Activated CD4-positive, alpha-beta T cell treated with anti-CD3 and anti-CD28 coated beads, Interleukin-2, amount 10 ng/mL, durations not matched to agents 7 days and 5 days (primary cell): ENCODE measurements at regions not wholly inside any gene's neighbourhood (a gene's known extent, or its start where the extent isn't known, plus 50 kb on each side); places are given as distances from the start of the nearest gene placed in this dataset.

Experiments
- CTCF ChIA-PET: fragments of 350-600 bp; sonication (Branson Sonifier 250); formaldehyde crosslinking; loops from one replicate; lab custom pipeline; 2021; ENCODE audit warnings: antibody characterized with exemption; lab: Charles Lee
- POLR2A ChIA-PET: fragments of 350-600 bp; sonication (Branson Sonifier 250); formaldehyde crosslinking; loops from one replicate; lab custom pipeline; 2021; ENCODE audit warnings: antibody characterized with exemption; lab: Charles Lee
- DNase-seq: peaks from one replicate; pipeline ENCODE4 v3.0.0-alpha.2; 2020
- H3K27ac Mint-ChIP-seq: one replicate; pipeline ENCODE4 v1.8.0; 2021; ENCODE audit warnings: mild to moderate bottlenecking, moderate library complexity, mixed read lengths
- H3K27me3 Mint-ChIP-seq: one replicate; pipeline ENCODE4 v1.8.0; 2021; ENCODE audit warnings: mixed read lengths
- H3K36me3 Mint-ChIP-seq: one replicate; pipeline ENCODE4 v1.8.0; 2021; ENCODE audit warnings: low read depth, mixed read lengths
- H3K4me1 Mint-ChIP-seq: one replicate; pipeline ENCODE4 v1.8.0; 2021; ENCODE audit warnings: mixed read lengths
- H3K4me3 Mint-ChIP-seq: one replicate; pipeline ENCODE4 v1.8.0; 2021; ENCODE audit warnings: mild to moderate bottlenecking, moderate library complexity, mixed read lengths
- H3K9me3 Mint-ChIP-seq: one replicate; pipeline ENCODE4 v1.8.0; 2021; ENCODE audit warnings: mixed read lengths

- Mint-ChIP-seq H3K4me3 (no peak overlapping the region), H3K4me1 (no peaks in the 10 kb centered on the region), H3K36me3 (no peaks in the 10 kb centered on the region), H3K9me3 (no peaks in the 10 kb centered on the region), H3K27me3 (no peaks in the 10 kb centered on the region), H3K27ac (no peak overlapping the region)
- CTCF ChIA-PET = no interaction called here
- POLR2A ChIA-PET = no interaction called here
- no peak for DNase-seq
Measured at GRCh38 chr4:137203601-137204000, 328.7 kb downstream of the PCDH18 start.

GRCh38 chr4:137200322-137200721, 332.0 kb downstream of the PCDH18 start:
- Mint-ChIP-seq H3K36me3 (no peaks in the 10 kb centered on the region), H3K27ac (no peak overlapping the region), H3K4me1 (no peaks in the 10 kb centered on the region), H3K27me3 (no peaks in the 10 kb centered on the region), H3K9me3 (no peaks in the 10 kb centered on the region), H3K4me3 (no peak overlapping the region)
- CTCF ChIA-PET = no interaction called here
- no peak for DNase-seq
- POLR2A ChIA-PET = no interaction called here

GRCh38 chr4:137198791-137199190, 333.5 kb downstream of the PCDH18 start:
- CTCF ChIA-PET = no interaction called here
- no peak for DNase-seq
- Mint-ChIP-seq H3K9me3 (no peaks in the 10 kb centered on the region), H3K27ac (no peak overlapping the region), H3K4me3 (no peak overlapping the region), H3K36me3 (no peaks in the 10 kb centered on the region), H3K4me1 (no peaks in the 10 kb centered on the region), H3K27me3 (no peaks in the 10 kb centered on the region)
- POLR2A ChIA-PET = no interaction called here

GRCh38 chr4:137194670-137195069, 337.6 kb downstream of the PCDH18 start:
- H3K9me3 Mint-ChIP-seq = no peaks in the 10 kb centered on the region
- H3K36me3 Mint-ChIP-seq = no peaks in the 10 kb centered on the region
- H3K4me1 Mint-ChIP-seq = no peaks in the 10 kb centered on the region
- no peak overlapping the region for H3K4me3 Mint-ChIP-seq
- H3K27me3 Mint-ChIP-seq = no peaks in the 10 kb centered on the region
- no peak for DNase-seq
- ChIA-PET CTCF (no interaction called here), POLR2A (interaction anchor here (0.7 kb wide), 1 partner anchor 92 kb away, joined by 4 read pairs; no protein-coding TSS in a partner anchor)
- H3K27ac Mint-ChIP-seq = no peak overlapping the region

- no peaks in the 10 kb centered on the region for H3K36me3 Mint-ChIP-seq
- H3K27ac Mint-ChIP-seq = no peak overlapping the region
- ChIA-PET POLR2A (no interaction called here), CTCF (no interaction called here)
- no peaks in the 10 kb centered on the region for H3K9me3 Mint-ChIP-seq
- no peaks in the 10 kb centered on the region for H3K4me1 Mint-ChIP-seq
- DNase-seq = no peak
- H3K4me3 Mint-ChIP-seq = no peak overlapping the region
- no peaks in the 10 kb centered on the region for H3K27me3 Mint-ChIP-seq
Measured at GRCh38 chr4:137193564-137193963, 338.7 kb downstream of the PCDH18 start.

GRCh38 chr4:137181293-137181899, 350.9 kb downstream of the PCDH18 start:
- Mint-ChIP-seq H3K4me3 (no peak overlapping the region), H3K4me1 (no peaks in the 10 kb centered on the region), H3K9me3 (no peaks in the 10 kb centered on the region), H3K27me3 (no peaks in the 10 kb centered on the region), H3K27ac (no peak overlapping the region), H3K36me3 (no peaks in the 10 kb centered on the region)
- DNase-seq = no peak
- ChIA-PET CTCF (no interaction called here), POLR2A (no interaction called here)

- CTCF ChIA-PET = no interaction called here
- H3K4me1 Mint-ChIP-seq = no peaks in the 10 kb centered on the region
- no peaks in the 10 kb centered on the region for H3K27me3 Mint-ChIP-seq
- no peaks in the 10 kb centered on the region for H3K9me3 Mint-ChIP-seq
- POLR2A ChIA-PET = no interaction called here
- no peak overlapping the region for H3K27ac Mint-ChIP-seq
- DNase-seq = no peak
- no peak overlapping the region for H3K4me3 Mint-ChIP-seq
- H3K36me3 Mint-ChIP-seq = no peaks in the 10 kb centered on the region
Measured at GRCh38 chr4:137180349-137180748, 351.9 kb downstream of the PCDH18 start.

GRCh38 chr4:137156807-137157206, 375.5 kb downstream of the PCDH18 start:
- Mint-ChIP-seq H3K9me3 (no peaks in the 10 kb centered on the region), H3K36me3 (no peaks in the 10 kb centered on the region), H3K4me1 (no peaks in the 10 kb centered on the region), H3K27me3 (no peaks in the 10 kb centered on the region), H3K4me3 (no peak overlapping the region), H3K27ac (no peak overlapping the region)
- CTCF ChIA-PET = no interaction called here
- POLR2A ChIA-PET = no interaction called here
- DNase-seq = no peak

- Mint-ChIP-seq H3K4me1 (no peaks in the 10 kb centered on the region), H3K27me3 (no peaks in the 10 kb centered on the region), H3K27ac (no peak overlapping the region), H3K36me3 (no peaks in the 10 kb centered on the region), H3K9me3 (no peaks in the 10 kb centered on the region), H3K4me3 (no peak overlapping the region)
- no peak for DNase-seq
- POLR2A ChIA-PET = no interaction called here
- CTCF ChIA-PET = no interaction called here
Measured at GRCh38 chr4:137156054-137156453, 376.2 kb downstream of the PCDH18 start.

GRCh38 chr4:137131201-137131600, 401.1 kb downstream of the PCDH18 start:
- POLR2A ChIA-PET = no interaction called here
- H3K36me3 Mint-ChIP-seq = no peaks in the 10 kb centered on the region

GRCh38 chr4:137129845-137130244, 402.4 kb downstream of the PCDH18 start:
- CTCF ChIA-PET = interaction anchor here (0.6 kb wide), 1 partner anchor 903 kb away, joined by 3 read pairs; no protein-coding TSS in a partner anchor
- H3K27ac Mint-ChIP-seq = no peak overlapping the region

More at GRCh38 chr4:137131201-137131600, 401.1 kb downstream of the PCDH18 start:
- CTCF ChIA-PET = no interaction called here
- no peak overlapping the region for H3K4me3 Mint-ChIP-seq
- no peaks in the 10 kb centered on the region for H3K27me3 Mint-ChIP-seq
- no peaks in the 10 kb centered on the region for H3K4me1 Mint-ChIP-seq
- H3K9me3 Mint-ChIP-seq = no peaks in the 10 kb centered on the region
- H3K27ac Mint-ChIP-seq = no peak overlapping the region
- DNase-seq = no peak

GRCh38 chr4:137129441-137129840, 402.9 kb downstream of the PCDH18 start:
- Mint-ChIP-seq H3K9me3 (no peaks in the 10 kb centered on the region), H3K4me1 (no peaks in the 10 kb centered on the region), H3K27ac (no peak overlapping the region), H3K36me3 (no peaks in the 10 kb centered on the region), H3K27me3 (no peaks in the 10 kb centered on the region), H3K4me3 (no peak overlapping the region)
- POLR2A ChIA-PET = no interaction called here
- DNase-seq = no peak
- CTCF ChIA-PET = interaction anchor here (0.6 kb wide), 1 partner anchor 904 kb away, joined by 3 read pairs; no protein-coding TSS in a partner anchor

More at GRCh38 chr4:137129845-137130244, 402.4 kb downstream of the PCDH18 start:
- no peaks in the 10 kb centered on the region for H3K9me3 Mint-ChIP-seq
- no peak for DNase-seq
- no peaks in the 10 kb centered on the region for H3K27me3 Mint-ChIP-seq
- no peaks in the 10 kb centered on the region for H3K4me1 Mint-ChIP-seq
- POLR2A ChIA-PET = no interaction called here
- no peaks in the 10 kb centered on the region for H3K36me3 Mint-ChIP-seq
- H3K4me3 Mint-ChIP-seq = no peak overlapping the region

- Mint-ChIP-seq H3K27me3 (no peaks in the 10 kb centered on the region), H3K9me3 (no peaks in the 10 kb centered on the region), H3K27ac (no peak overlapping the region), H3K4me3 (no peak overlapping the region), H3K4me1 (no peaks in the 10 kb centered on the region), H3K36me3 (no peaks in the 10 kb centered on the region)
- POLR2A ChIA-PET = no interaction called here
- DNase-seq = no peak
- CTCF ChIA-PET = no interaction called here
Measured at GRCh38 chr4:137125011-137125410, 407.3 kb downstream of the PCDH18 start.
